ENCODE measurements at regions not wholly inside any gene's neighbourhood (a gene's known extent, or its start where the extent isn't known, plus 50 kb on each side); places are given as distances from the start of the nearest gene placed in this dataset.

- no peak for DNase-seq
Observed at GRCh38 chr1:98278055-98278454, 357.2 kb upstream of the DPYD start.

- DNase-seq, result no peak
Observed at GRCh38 chr1:98277118-98277517, 356.3 kb upstream of the DPYD start.

- DNase-seq, result no peak
Observed at GRCh38 chr1:98276514-98276913, 355.7 kb upstream of the DPYD start.

- no peak for DNase-seq
Observed at GRCh38 chr1:98268316-98268715, 347.5 kb upstream of the DPYD start.

GRCh38 chr1:98267423-98267822 lies 346.6 kb upstream of the DPYD start:
- DNase-seq, result no peak

GRCh38 chr1:98264727-98265126 lies 343.9 kb upstream of the DPYD start:
- DNase-seq, result no peak

GRCh38 chr1:98260839-98261238 lies 340.0 kb upstream of the DPYD start:
- DNase-seq, result no peak

- no peak for DNase-seq
Observed at GRCh38 chr1:98260412-98260811, 339.6 kb upstream of the DPYD start.

- no peak for DNase-seq
Observed at GRCh38 chr1:98256700-98257099, 335.9 kb upstream of the DPYD start.

- no peak for DNase-seq
Observed at GRCh38 chr1:98253145-98253544, 332.3 kb upstream of the DPYD start.

- DNase-seq, result no peak
Observed at GRCh38 chr1:98251497-98251896, 330.7 kb upstream of the DPYD start.

- DNase-seq, result no peak
Observed at GRCh38 chr1:98232678-98233077, 311.8 kb upstream of the DPYD start.

- no peak for DNase-seq
Observed at GRCh38 chr1:98222706-98223105, 301.9 kb upstream of the DPYD start.

GRCh38 chr1:98221923-98222322 lies 301.1 kb upstream of the DPYD start:
- no peak for DNase-seq

- DNase-seq, result no peak
Observed at GRCh38 chr1:98217601-98218000, 296.8 kb upstream of the DPYD start.

- no peak for DNase-seq
Observed at GRCh38 chr1:98216304-98216703, 295.5 kb upstream of the DPYD start.

- DNase-seq, result no peak
Observed at GRCh38 chr1:98211271-98211845, 290.5 kb upstream of the DPYD start.

GRCh38 chr1:98210563-98210962 lies 289.7 kb upstream of the DPYD start:
- no peak for DNase-seq

GRCh38 chr1:98210064-98210463 lies 289.2 kb upstream of the DPYD start:
- DNase-seq, result no peak

- DNase-seq, result no peak
Observed at GRCh38 chr1:98205291-98206017, 284.6 kb upstream of the DPYD start.

GRCh38 chr1:98203466-98203865 lies 282.6 kb upstream of the DPYD start:
- DNase-seq, result no peak

- no peak for DNase-seq
Observed at GRCh38 chr1:98201666-98202081, 280.8 kb upstream of the DPYD start.

- no peak for DNase-seq
Observed at GRCh38 chr1:98197356-98197755, 276.5 kb upstream of the DPYD start.

GRCh38 chr1:98196012-98196411 lies 275.2 kb upstream of the DPYD start:
- no peak for DNase-seq

GRCh38 chr1:98188774-98189173 lies 267.9 kb upstream of the DPYD start:
- no peak for DNase-seq
